IMR-90 (cell line): ENCODE measurements at regions not wholly inside any gene's neighbourhood (a gene's known extent, or its start where the extent isn't known, plus 50 kb on each side); places are given as distances from the start of the nearest gene placed in this dataset.

Experiments
- ATAC-seq: fragments of 200-7000 bp; cut with Tn5 transposase; 2 replicates; pipeline ENCODE4 v1.9.1; 2020; ENCODE audit warnings: low read depth, mild to moderate bottlenecking, moderate library complexity
- BruUV-seq: library from RNA; stranded (reverse); fragments of 400-500 nt; replicated peaks from 2 replicates; lab custom pipeline; 2021; lab: Mats Ljungman, UMichigan
- CTCF ChIA-PET: fragments of 300-600 bp; formaldehyde crosslinking; extraction: SDS; loops from one replicate; lab custom pipeline; 2021; ENCODE audit warnings: antibody characterized with exemption; lab: Yijun Ruan, JAX
- POLR2A ChIA-PET: fragments of 300-600 bp; sonication (Branson Sonifier 250); formaldehyde crosslinking; loops from one replicate; lab custom pipeline; 2022; ENCODE audit warnings: antibody characterized with exemption; ENCODE audit not compliant: unreplicated experiment; lab: Charles Lee
- DNase-seq: peaks from one replicate; pipeline ENCODE4 v3.0.0; 2013
- H2AFZ ChIP-seq: replicated peaks from 2 replicates; pipeline ENCODE3; 2013; ENCODE audit warnings: low read length, mild to moderate bottlenecking; ENCODE audit not compliant: poor library complexity
- H2AK5ac ChIP-seq: 2 replicates; pipeline ENCODE4 v1.6.1; 2013; ENCODE audit warnings: low read depth, low read length, inconsistent platforms
- H2AK9ac ChIP-seq: replicated peaks from 2 replicates; pipeline ENCODE3; 2013; ENCODE audit warnings: mild to moderate bottlenecking, low read depth, low read length, moderate library complexity; ENCODE audit not compliant: poor library complexity
- H2BK120ac ChIP-seq: 2 replicates; pipeline ENCODE4 v1.6.1; 2013; ENCODE audit warnings: low read depth, low read length, inconsistent platforms
- H2BK15ac ChIP-seq: 3 replicates; pipeline ENCODE4 v1.6.1; 2013; ENCODE audit warnings: low read depth, low read length, inconsistent platforms
- H2BK20ac ChIP-seq: 2 replicates; pipeline ENCODE4 v1.6.1; 2013; ENCODE audit warnings: low read depth, mild to moderate bottlenecking, inconsistent platforms, low read length, moderate library complexity
- H2BK5ac ChIP-seq: 2 replicates; pipeline ENCODE4 v1.6.1; 2013; ENCODE audit warnings: mild to moderate bottlenecking, low read depth, low read length, inconsistent platforms; ENCODE audit not compliant: poor library complexity, severe bottlenecking
- H3K14ac ChIP-seq: replicated peaks from 2 replicates; pipeline ENCODE4 v1.6.1; 2013; ENCODE audit warnings: low read depth, low read length, inconsistent platforms
- H3K18ac ChIP-seq: 2 replicates; pipeline ENCODE4 v1.6.1; 2013; ENCODE audit warnings: low read depth, low read length, control low read depth
- H3K23ac ChIP-seq: 2 replicates; pipeline ENCODE4 v1.6.1; 2013; ENCODE audit warnings: low read depth, low read length, inconsistent platforms
- H3K27ac ChIP-seq: 2 replicates; pipeline ENCODE4 v1.5.1; 2013; ENCODE audit warnings: mild to moderate bottlenecking, control low read depth, low read length; ENCODE audit not compliant: insufficient read depth
- H3K27me3 ChIP-seq: 2 replicates; pipeline ENCODE4 v1.6.1; 2013; ENCODE audit warnings: low read length; ENCODE audit not compliant: control insufficient read depth, insufficient read depth
- H3K36me3 ChIP-seq: 2 replicates; pipeline ENCODE4 v1.6.1; 2013; ENCODE audit warnings: low read length, mixed read lengths; ENCODE audit not compliant: control insufficient read depth, insufficient read depth
- H3K4ac ChIP-seq: 2 replicates; pipeline ENCODE4 v1.6.1; 2013; ENCODE audit warnings: low read depth, low read length, inconsistent platforms
- H3K4me1 ChIP-seq: 2 replicates; pipeline ENCODE4 v1.6.1; 2013; ENCODE audit warnings: low read length, mixed read lengths; ENCODE audit not compliant: control insufficient read depth, insufficient read depth
- H3K4me2 ChIP-seq: 2 replicates; pipeline ENCODE4 v1.6.1; 2013; ENCODE audit warnings: low read depth, mild to moderate bottlenecking, control low read depth, low read length, moderate library complexity
- H3K4me3 ChIP-seq: 2 replicates; pipeline ENCODE4 v1.5.1; 2013; ENCODE audit warnings: low read depth, mild to moderate bottlenecking, control low read depth, low read length, moderate library complexity; ENCODE audit not compliant: insufficient read depth
- H3K56ac ChIP-seq: 2 replicates; pipeline ENCODE4 v1.6.1; 2013; ENCODE audit warnings: low read length, inconsistent platforms; ENCODE audit not compliant: insufficient read depth; ENCODE audit errors: extremely low read depth
- H3K79me1 ChIP-seq, 2 experiments: 2 replicates each; pipeline ENCODE4 v1.6.1; 2013; ENCODE audit warnings: low read length in 2 of 2, inconsistent platforms in 1 of 2, low read depth in 1 of 2
- H3K9ac ChIP-seq: 2 replicates; pipeline ENCODE4 v1.6.1; 2013; ENCODE audit warnings: low read depth, low read length, control low read depth
- H3K9me1 ChIP-seq: 2 replicates; pipeline ENCODE4 v1.6.1; 2013; ENCODE audit warnings: low read length, inconsistent platforms; ENCODE audit not compliant: insufficient read depth
- H3K9me3 ChIP-seq: 2 replicates; pipeline ENCODE4 v1.6.1; 2013; ENCODE audit warnings: low read length; ENCODE audit not compliant: control insufficient read depth, insufficient read depth
- H4K20me1 ChIP-seq: 2 replicates; pipeline ENCODE4 v1.6.1; 2013; ENCODE audit warnings: low read length, inconsistent platforms; ENCODE audit not compliant: insufficient read depth
- H4K5ac ChIP-seq: 2 replicates; pipeline ENCODE4 v1.6.1; 2013; ENCODE audit warnings: mild to moderate bottlenecking, low read depth, low read length, control low read depth
- H4K8ac ChIP-seq, 2 experiments: 2 replicates each; pipeline ENCODE4 v1.6.1; 2013; ENCODE audit warnings: low read depth in 2 of 2, low read length in 2 of 2, control low read depth in 1 of 2, inconsistent platforms in 1 of 2
- H4K91ac ChIP-seq: 2 replicates; pipeline ENCODE4 v1.6.1; 2013; ENCODE audit warnings: low read depth, low read length, inconsistent platforms; ENCODE audit not compliant: insufficient read depth
- CEBPB ChIP-seq: IDR thresholded peaks from 2 replicates; pipeline ENCODE4 v1.6.1; 2012; ENCODE audit warnings: low read depth, low read length, improper control_type of control experiment
- CHD1 ChIP-seq: IDR thresholded peaks from 2 replicates; pipeline ENCODE4 v1.6.1; 2012; ENCODE audit warnings: low read depth, low read length, improper control_type of control experiment
- ELK1 ChIP-seq: fragments of 150-350 bp; IDR thresholded peaks from 2 replicates; pipeline ENCODE4 v1.6.1; 2016; ENCODE audit warnings: low read depth, mild to moderate bottlenecking, low read length, moderate library complexity, borderline replicate concordance
- FOS ChIP-seq: fragments of 150-350 bp; IDR thresholded peaks from 2 replicates; pipeline ENCODE4 v1.6.1; 2016; ENCODE audit warnings: low read depth, low read length
- MAFK ChIP-seq: IDR thresholded peaks from 2 replicates; pipeline ENCODE4 v1.6.1; 2012; ENCODE audit warnings: low read depth, low read length, improper control_type of control experiment
- NFE2L2 ChIP-seq: fragments of 150-350 bp; IDR thresholded peaks from 2 replicates; pipeline ENCODE4 v1.6.1; 2016; ENCODE audit warnings: low read depth, mild to moderate bottlenecking, low read length
- POLR2A ChIP-seq: IDR thresholded peaks from 2 replicates; pipeline ENCODE4 v1.6.1; 2012; ENCODE audit warnings: mild to moderate bottlenecking, low read depth, low read length
- RCOR1 ChIP-seq: IDR thresholded peaks from 2 replicates; pipeline ENCODE4 v1.6.1; 2012; ENCODE audit warnings: mild to moderate bottlenecking, low read length, improper control_type of control experiment; ENCODE audit not compliant: insufficient replicate concordance
- RFX5 ChIP-seq: IDR thresholded peaks from 2 replicates; pipeline ENCODE4 v1.8.0; 2012; ENCODE audit warnings: low read depth, mild to moderate bottlenecking, low read length, moderate library complexity
- USF2 ChIP-seq: fragments of 150-350 bp; IDR thresholded peaks from 2 replicates; pipeline ENCODE4 v1.6.1; 2017; ENCODE audit warnings: mild to moderate bottlenecking, antibody characterized with exemption, low read length, low read depth
- WGBS, 2 experiments: methylation state at CpG; one replicate each; pipeline versions ENCODE4 v1.1.5 to v1.1.7; 2013; ENCODE audit warnings: missing lambda C conversion rate in 2 of 2; ENCODE audit not compliant: insufficient read length in 1 of 2; ENCODE audit errors: extremely low coverage in 2 of 2; 5-methylcytosine and 5-hydroxymethylcytosine counted together
- dilution Hi-C: fragments of 300-500 bp; cut with HindIII; formaldehyde crosslinking; loops from one replicate; pipeline ENCODE4 v1.14.3; 2018; ENCODE audit warnings: low sequenced_read_pairs; ENCODE audit not compliant: unreplicated experiment
- in situ Hi-C: fragments of 300-500 bp; cut with MboI; formaldehyde crosslinking; loops from 3 replicates; pipeline ENCODE4 v1.14.3; 2019; ENCODE audit warnings: low sequenced_read_pairs, inconsistent platforms, mixed read lengths
- intact Hi-C: fragments of 100-400 bp; cut with micrococcal nuclease; formaldehyde crosslinking; loops from 2 replicates; pipeline ENCODE4 v1.10.0; 2022

- ChIA-PET CTCF (no interaction called here), POLR2A (no interaction called here)
- H3K27me3 ChIP-seq: no peaks in the 10 kb centered on the region
- H4K91ac ChIP-seq: no peak overlapping the region
- H3K9ac ChIP-seq: no peak overlapping the region
- no peaks in the 10 kb centered on the region for H4K20me1 ChIP-seq
- in situ Hi-C loops: no loop called here
- intact Hi-C loops: no loop called here
- DNase-seq (no peak), ATAC-seq (no peak)
- H2BK20ac ChIP-seq: no peak overlapping the region
- dilution Hi-C loops: no loop called here
- no peak overlapping the region for H3K4me2 ChIP-seq
- H3K14ac ChIP-seq: no peak overlapping the region
- no peak overlapping the region for H3K56ac ChIP-seq
- TF ChIP-seq CHD1 (no peak), ELK1 (no peak), NFE2L2 (no peak), RFX5 (no peak), CEBPB (no peak), FOS (no peak), RCOR1 (no peak), USF2 (no peak), POLR2A (no peak), MAFK (no peak)
- no peak overlapping the region for H3K4ac ChIP-seq
- BruUV-seq: no TSS peak
- no peak overlapping the region for H4K5ac ChIP-seq
- H2AFZ ChIP-seq: no peak overlapping the region
- no peaks in the 10 kb centered on the region for H3K36me3 ChIP-seq
- H2BK5ac ChIP-seq: no peak overlapping the region
- peaks cover 3% of the 10 kb centered on the region; the same call in 1 of the 2 replicates for H3K9me1 ChIP-seq
- H2BK15ac ChIP-seq: no peak overlapping the region
- H3K79me1 ChIP-seq: no peaks in the 10 kb centered on the region
- H3K4me1 ChIP-seq: peaks cover 5% of the 10 kb centered on the region; the same call in 1 of the 2 replicates
- no peak overlapping the region for H3K27ac ChIP-seq
- 80% methylated on average over 2 of the region's 3 CpGs; no CpG with 5 or more reads in 1 of the 2 experiments for WGBS, 2 experiments
- H2BK120ac ChIP-seq: no peak overlapping the region
- no peak overlapping the region for H4K8ac ChIP-seq
- H2AK5ac ChIP-seq: no peak overlapping the region
- no peaks in the 10 kb centered on the region for H3K9me3 ChIP-seq
- H3K18ac ChIP-seq: no peak overlapping the region
- no peak overlapping the region for H3K23ac ChIP-seq
- no peak overlapping the region for H3K4me3 ChIP-seq
- H2AK9ac ChIP-seq: no peak overlapping the region
Observed at GRCh38 chr6:118752803-118753202, 101.4 kb upstream of the CEP85L start.
